GM23338 (cell line): ENCODE measurements at regions not wholly inside any gene's neighbourhood (a gene's known extent, or its start where the extent isn't known, plus 50 kb on each side); places are given as distances from the start of the nearest gene placed in this dataset.

Experiments
- CREB1 ChIP-seq: fragments of 250-450 bp; sonication (Bioruptor Pico); IDR thresholded peaks from 2 replicates; pipeline ENCODE4 v1.5.0; 2020; ENCODE audit warnings: low read depth, mild to moderate bottlenecking, moderate library complexity
- NANOG ChIP-seq: IDR thresholded peaks from 2 replicates; pipeline ENCODE4 v1.6.1; 2016; ENCODE audit warnings: antibody characterized with exemption, borderline replicate concordance
- REST ChIP-seq: IDR thresholded peaks from one replicate; pipeline ENCODE4 v1.6.1; 2018; ENCODE audit warnings: antibody characterized with exemption; ENCODE audit not compliant: unreplicated experiment
- ZNF331 ChIP-seq: fragments of 250-450 bp; sonication (Bioruptor Pico); IDR thresholded peaks from 2 replicates; pipeline ENCODE4 v1.5.0; 2020; ENCODE audit warnings: low read depth, mild to moderate bottlenecking, moderate library complexity
- TF ChIP-seq, protein P1 (sequence below): fragments of 250-450 bp; sonication (Bioruptor Pico); IDR thresholded peaks from 2 replicates; pipeline ENCODE4 v1.5.0; 2020; ENCODE audit warnings: mild to moderate bottlenecking, moderate library complexity

DNA sequence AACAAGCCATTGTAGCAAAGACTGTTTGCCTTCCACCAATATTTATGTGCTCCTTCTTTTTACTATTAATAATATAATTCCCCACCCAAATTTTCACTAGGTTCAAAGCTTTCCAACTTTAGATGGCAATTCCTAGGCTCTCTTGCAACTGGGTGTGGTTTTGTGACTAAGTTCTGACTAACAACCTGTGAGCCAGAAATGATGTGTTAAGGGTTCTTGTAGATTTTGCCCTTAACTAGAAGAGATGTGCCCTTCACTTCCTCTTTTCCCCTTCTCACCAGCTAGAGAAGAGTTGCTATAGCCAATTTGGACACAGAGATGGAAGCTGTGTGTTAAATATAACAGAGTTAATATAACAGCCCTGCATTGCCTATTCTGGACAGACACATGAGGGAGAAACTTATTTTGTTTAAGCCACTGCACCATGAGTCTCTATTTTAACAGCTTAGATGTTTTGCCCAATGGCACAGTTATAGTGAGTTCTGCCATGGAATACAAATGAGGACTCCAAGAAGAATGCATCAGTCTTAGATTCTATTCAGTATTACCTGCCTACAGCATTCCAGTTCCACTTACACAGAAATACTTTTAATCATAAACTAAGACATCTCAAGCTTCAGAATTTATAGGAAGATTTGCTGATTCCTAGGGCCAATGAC lies 216.2 kb downstream of the DUSP6 start (continued):
- TF ChIP-seq, protein P1, sequence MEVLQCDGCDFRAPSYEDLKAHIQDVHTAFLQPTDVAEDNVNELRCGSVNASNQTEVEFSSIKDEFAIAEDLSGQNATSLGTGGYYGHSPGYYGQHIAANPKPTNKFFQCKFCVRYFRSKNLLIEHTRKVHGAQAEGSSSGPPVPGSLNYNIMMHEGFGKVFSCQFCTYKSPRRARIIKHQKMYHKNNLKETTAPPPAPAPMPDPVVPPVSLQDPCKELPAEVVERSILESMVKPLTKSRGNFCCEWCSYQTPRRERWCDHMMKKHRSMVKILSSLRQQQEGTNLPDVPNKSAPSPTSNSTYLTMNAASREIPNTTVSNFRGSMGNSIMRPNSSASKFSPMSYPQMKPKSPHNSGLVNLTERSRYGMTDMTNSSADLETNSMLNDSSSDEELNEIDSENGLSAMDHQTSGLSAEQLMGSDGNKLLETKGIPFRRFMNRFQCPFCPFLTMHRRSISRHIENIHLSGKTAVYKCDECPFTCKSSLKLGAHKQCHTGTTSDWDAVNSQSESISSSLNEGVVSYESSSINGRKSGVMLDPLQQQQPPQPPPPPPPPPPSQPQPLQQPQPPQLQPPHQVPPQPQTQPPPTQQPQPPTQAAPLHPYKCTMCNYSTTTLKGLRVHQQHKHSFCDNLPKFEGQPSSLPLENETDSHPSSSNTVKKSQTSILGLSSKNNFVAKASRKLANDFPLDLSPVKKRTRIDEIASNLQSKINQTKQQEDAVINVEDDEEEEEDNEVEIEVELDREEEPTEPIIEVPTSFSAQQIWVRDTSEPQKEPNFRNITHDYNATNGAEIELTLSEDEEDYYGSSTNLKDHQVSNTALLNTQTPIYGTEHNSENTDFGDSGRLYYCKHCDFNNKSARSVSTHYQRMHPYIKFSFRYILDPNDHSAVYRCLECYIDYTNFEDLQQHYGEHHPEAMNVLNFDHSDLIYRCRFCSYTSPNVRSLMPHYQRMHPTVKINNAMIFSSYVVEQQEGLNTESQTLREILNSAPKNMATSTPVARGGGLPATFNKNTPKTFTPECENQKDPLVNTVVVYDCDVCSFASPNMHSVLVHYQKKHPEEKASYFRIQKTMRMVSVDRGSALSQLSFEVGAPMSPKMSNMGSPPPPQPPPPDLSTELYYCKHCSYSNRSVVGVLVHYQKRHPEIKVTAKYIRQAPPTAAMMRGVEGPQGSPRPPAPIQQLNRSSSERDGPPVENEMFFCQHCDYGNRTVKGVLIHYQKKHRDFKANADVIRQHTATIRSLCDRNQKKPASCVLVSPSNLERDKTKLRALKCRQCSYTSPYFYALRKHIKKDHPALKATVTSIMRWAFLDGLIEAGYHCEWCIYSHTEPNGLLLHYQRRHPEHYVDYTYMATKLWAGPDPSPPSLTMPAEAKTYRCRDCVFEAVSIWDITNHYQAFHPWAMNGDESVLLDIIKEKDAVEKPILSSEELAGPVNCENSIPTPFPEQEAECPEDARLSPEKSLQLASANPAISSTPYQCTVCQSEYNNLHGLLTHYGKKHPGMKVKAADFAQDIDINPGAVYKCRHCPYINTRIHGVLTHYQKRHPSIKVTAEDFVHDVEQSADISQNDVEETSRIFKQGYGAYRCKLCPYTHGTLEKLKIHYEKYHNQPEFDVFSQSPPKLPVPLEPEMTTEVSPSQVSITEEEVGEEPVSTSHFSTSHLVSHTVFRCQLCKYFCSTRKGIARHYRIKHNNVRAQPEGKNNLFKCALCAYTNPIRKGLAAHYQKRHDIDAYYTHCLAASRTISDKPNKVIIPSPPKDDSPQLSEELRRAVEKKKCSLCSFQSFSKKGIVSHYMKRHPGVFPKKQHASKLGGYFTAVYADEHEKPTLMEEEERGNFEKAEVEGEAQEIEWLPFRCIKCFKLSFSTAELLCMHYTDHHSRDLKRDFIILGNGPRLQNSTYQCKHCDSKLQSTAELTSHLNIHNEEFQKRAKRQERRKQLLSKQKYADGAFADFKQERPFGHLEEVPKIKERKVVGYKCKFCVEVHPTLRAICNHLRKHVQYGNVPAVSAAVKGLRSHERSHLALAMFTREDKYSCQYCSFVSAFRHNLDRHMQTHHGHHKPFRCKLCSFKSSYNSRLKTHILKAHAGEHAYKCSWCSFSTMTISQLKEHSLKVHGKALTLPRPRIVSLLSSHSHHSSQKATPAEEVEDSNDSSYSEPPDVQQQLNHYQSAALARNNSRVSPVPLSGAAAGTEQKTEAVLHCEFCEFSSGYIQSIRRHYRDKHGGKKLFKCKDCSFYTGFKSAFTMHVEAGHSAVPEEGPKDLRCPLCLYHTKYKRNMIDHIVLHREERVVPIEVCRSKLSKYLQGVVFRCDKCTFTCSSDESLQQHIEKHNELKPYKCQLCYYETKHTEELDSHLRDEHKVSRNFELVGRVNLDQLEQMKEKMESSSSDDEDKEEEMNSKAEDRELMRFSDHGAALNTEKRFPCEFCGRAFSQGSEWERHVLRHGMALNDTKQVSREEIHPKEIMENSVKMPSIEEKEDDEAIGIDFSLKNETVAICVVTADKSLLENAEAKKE (CRISPR knock-in tag), result no peak
- TF ChIP-seq REST, result no peak
- no peak for TF ChIP-seq NANOG
- TF ChIP-seq CREB1 (CRISPR knock-in tag), result no peak
- TF ChIP-seq ZNF331 (CRISPR knock-in tag), result no peak
